ENCODE measurements at regions not wholly inside any gene's neighbourhood (a gene's known extent, or its start where the extent isn't known, plus 50 kb on each side); places are given as distances from the start of the nearest gene placed in this dataset.

DNA sequence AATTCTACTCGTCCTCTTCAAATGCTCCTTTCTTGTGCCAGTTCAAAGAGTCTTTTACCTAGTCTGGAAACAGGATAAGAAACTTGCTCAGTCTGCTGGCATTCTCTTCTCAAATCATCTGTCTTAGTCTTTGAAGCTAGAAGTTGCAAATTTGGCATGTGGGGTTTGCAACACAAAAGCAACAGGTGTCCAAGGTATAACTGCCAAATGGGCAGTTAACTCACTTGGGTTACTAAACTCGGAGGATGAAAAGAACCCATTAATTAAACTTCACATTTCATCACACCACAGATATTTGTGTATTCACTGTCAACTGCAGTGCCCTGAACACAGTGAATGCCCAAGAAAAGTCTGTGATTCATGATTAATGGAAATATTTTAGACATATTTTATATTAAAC is 108.0 kb upstream of the TARS1 start:
- TF ChIP-seq, protein P1, sequence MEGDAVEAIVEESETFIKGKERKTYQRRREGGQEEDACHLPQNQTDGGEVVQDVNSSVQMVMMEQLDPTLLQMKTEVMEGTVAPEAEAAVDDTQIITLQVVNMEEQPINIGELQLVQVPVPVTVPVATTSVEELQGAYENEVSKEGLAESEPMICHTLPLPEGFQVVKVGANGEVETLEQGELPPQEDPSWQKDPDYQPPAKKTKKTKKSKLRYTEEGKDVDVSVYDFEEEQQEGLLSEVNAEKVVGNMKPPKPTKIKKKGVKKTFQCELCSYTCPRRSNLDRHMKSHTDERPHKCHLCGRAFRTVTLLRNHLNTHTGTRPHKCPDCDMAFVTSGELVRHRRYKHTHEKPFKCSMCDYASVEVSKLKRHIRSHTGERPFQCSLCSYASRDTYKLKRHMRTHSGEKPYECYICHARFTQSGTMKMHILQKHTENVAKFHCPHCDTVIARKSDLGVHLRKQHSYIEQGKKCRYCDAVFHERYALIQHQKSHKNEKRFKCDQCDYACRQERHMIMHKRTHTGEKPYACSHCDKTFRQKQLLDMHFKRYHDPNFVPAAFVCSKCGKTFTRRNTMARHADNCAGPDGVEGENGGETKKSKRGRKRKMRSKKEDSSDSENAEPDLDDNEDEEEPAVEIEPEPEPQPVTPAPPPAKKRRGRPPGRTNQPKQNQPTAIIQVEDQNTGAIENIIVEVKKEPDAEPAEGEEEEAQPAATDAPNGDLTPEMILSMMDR (conservative IDR thresholded peaks at IDR 0.05; ENCODE audit: low read depth, low read length), result no peak
- TF ChIP-seq EZH2phosphoT487 (IDR thresholded peaks at IDR 0.05; ENCODE audit: borderline replicate concordance, low read length), result no peak

Data from PC-3 (cell line).